ENCODE measurements at regions not wholly inside any gene's neighbourhood (a gene's known extent, or its start where the extent isn't known, plus 50 kb on each side); places are given as distances from the start of the nearest gene placed in this dataset.

DNA sequence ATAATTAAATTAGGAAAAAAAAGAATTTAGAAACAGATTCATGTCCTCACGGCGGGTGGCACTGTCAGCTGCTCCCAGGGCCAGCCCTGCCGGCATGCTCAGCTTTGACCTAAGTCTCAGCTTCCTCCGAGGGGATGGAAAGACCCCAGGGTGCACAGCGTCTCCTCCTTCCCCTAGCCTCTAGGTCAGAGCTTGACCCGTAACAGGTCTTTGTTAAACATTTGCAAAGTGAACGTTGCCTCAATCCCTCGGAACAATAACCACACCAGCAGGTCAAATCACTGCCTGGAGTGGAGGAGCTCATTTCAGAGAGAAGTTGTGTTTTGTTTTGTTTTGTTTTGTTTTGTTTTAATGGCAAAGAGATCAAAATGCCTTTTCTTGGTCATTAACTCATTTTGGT is 171.3 kb downstream of the TMEM18 start:
- TF ChIP-seq EZH2 (IDR thresholded peaks at IDR 0.05; ENCODE audit: borderline replicate concordance, low read depth, low read length, severe bottlenecking) (no peak), CTCF (IDR thresholded peaks at IDR 0.05; ENCODE audit: borderline replicate concordance, extremely low read depth, low read length, poor library complexity, severe bottlenecking) (no peak)
- Histone ChIP-seq H3K4me3 (ENCODE audit: low read depth in 1 of 2, low read length in 2 of 2) (no peak overlapping the region), H3K4me2 (ENCODE audit: insufficient read depth, low read length) (no peak overlapping the region), H3K27me3 (ENCODE audit: insufficient read depth, low read length, poor library complexity) (peaks cover 4% of the 10 kb centered on the region), H2AFZ (ENCODE audit: low read depth, low read length) (no peak overlapping the region), H3K9me3 (ENCODE audit: insufficient read depth, low read length, severe bottlenecking) (no peaks in the 10 kb centered on the region), H3K79me2 (ENCODE audit: insufficient read depth, low read length) (no peaks in the 10 kb centered on the region), H4K20me1 (ENCODE audit: insufficient read depth, low read length) (no peaks in the 10 kb centered on the region), H3K9ac (ENCODE audit: low read depth, low read length) (no peak overlapping the region), H3K36me3 (ENCODE audit: insufficient read depth, low read length) (no peaks in the 10 kb centered on the region), H3K4me1 (ENCODE audit: insufficient read depth, low read length) (no peaks in the 10 kb centered on the region), H3K27ac (ENCODE audit: low read length) (no peak overlapping the region)
- ATAC-seq (ENCODE audit: insufficient read depth, low read depth) (no peak), DNase-seq (no peak)

DNA sequence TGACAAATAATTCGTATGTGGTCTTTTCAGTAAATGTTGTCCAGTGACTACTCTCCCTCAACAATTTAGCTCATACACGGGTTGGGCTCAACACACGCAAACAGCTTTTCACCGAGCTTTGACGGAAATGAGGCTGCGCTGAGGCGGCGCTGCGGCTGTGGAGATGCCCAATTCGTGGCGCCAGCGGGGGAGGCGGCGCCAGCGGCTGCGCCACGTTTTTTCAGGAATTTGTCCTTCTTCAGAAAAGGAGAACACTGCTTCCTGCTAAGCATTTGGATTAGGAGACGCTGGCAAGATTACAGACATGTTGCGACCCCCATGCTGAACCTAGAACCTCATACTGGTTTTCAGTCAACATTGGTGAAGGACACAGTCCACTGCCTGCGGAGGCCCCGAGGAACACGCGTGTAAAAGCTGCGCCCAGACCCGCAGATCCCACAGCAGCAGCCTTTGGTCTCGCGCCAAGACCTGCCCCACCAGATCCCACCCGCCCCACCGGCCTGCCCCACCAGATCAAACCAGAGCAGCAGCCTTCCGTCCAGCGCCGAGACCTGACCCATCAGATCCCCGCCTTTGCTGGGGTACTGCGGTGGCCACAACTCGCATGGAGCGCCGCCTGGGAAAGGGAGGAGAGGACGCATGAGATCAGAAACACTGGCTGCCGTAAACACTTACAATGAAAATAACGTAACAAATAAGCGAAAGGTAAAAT is 173.8 kb downstream of the TMEM18 start:
- Histone ChIP-seq H3K9me3 (ENCODE audit: insufficient read depth, low read length, severe bottlenecking) (no peaks in the 10 kb centered on the region), H3K27me3 (ENCODE audit: insufficient read depth, low read length, poor library complexity) (peaks cover 4% of the 10 kb centered on the region), H3K4me3 (ENCODE audit: low read depth in 1 of 2, low read length in 2 of 2) (no peak overlapping the region), H3K4me1 (ENCODE audit: insufficient read depth, low read length) (no peaks in the 10 kb centered on the region), H4K20me1 (ENCODE audit: insufficient read depth, low read length) (no peaks in the 10 kb centered on the region), H3K79me2 (ENCODE audit: insufficient read depth, low read length) (no peaks in the 10 kb centered on the region), H3K27ac (ENCODE audit: low read length) (no peak overlapping the region), H3K9ac (ENCODE audit: low read depth, low read length) (no peak overlapping the region), H3K4me2 (ENCODE audit: insufficient read depth, low read length) (no peak overlapping the region), H3K36me3 (ENCODE audit: insufficient read depth, low read length) (no peaks in the 10 kb centered on the region), H2AFZ (ENCODE audit: low read depth, low read length) (no peak overlapping the region)
- no peak for ATAC-seq (ENCODE audit: insufficient read depth, low read depth)
- no peak for DNase-seq
- TF ChIP-seq CTCF (IDR thresholded peaks at IDR 0.05; ENCODE audit: borderline replicate concordance, extremely low read depth, low read length, poor library complexity, severe bottlenecking) (no peak), EZH2 (IDR thresholded peaks at IDR 0.05; ENCODE audit: borderline replicate concordance, low read depth, low read length, severe bottlenecking) (no peak)

- H3K4me3 ChIP-seq (ENCODE audit: low read depth in 1 of 2, low read length in 2 of 2), result no peak overlapping the region
- no peak for ATAC-seq (ENCODE audit: insufficient read depth, low read depth)
- TF ChIP-seq CTCF (IDR thresholded peaks at IDR 0.05; ENCODE audit: borderline replicate concordance, extremely low read depth, low read length, poor library complexity, severe bottlenecking) (no peak), EZH2 (IDR thresholded peaks at IDR 0.05; ENCODE audit: borderline replicate concordance, low read depth, low read length, severe bottlenecking) (no peak)
These were observed 174.4 kb downstream of the TMEM18 start for GRCh38 chr2:502831-503230.

More at GRCh38 chr2:502831-503230, 174.4 kb downstream of the TMEM18 start:
- Histone ChIP-seq H2AFZ (ENCODE audit: low read depth, low read length) (no peak overlapping the region), H3K9me3 (ENCODE audit: insufficient read depth, low read length, severe bottlenecking) (no peaks in the 10 kb centered on the region), H3K79me2 (ENCODE audit: insufficient read depth, low read length) (no peaks in the 10 kb centered on the region), H3K9ac (ENCODE audit: low read depth, low read length) (no peak overlapping the region), H4K20me1 (ENCODE audit: insufficient read depth, low read length) (no peaks in the 10 kb centered on the region), H3K27ac (ENCODE audit: low read length) (no peak overlapping the region), H3K36me3 (ENCODE audit: insufficient read depth, low read length) (no peaks in the 10 kb centered on the region), H3K27me3 (ENCODE audit: insufficient read depth, low read length, poor library complexity) (peaks cover 4% of the 10 kb centered on the region), H3K4me2 (ENCODE audit: insufficient read depth, low read length) (no peak overlapping the region), H3K4me1 (ENCODE audit: insufficient read depth, low read length) (no peaks in the 10 kb centered on the region)
- DNase-seq, result no peak
